Mesendoderm (in vitro differentiated cells): ENCODE measurements at regions not wholly inside any gene's neighbourhood (a gene's known extent, or its start where the extent isn't known, plus 50 kb on each side); places are given as distances from the start of the nearest gene placed in this dataset.

Experiments
- DNase-seq: peaks from one replicate; pipeline ENCODE4 v3.0.0; 2013
- H2AK5ac ChIP-seq: 2 replicates; pipeline ENCODE4 v1.6.1; 2013; ENCODE audit warnings: low read length, inconsistent platforms
- H2BK120ac ChIP-seq: 2 replicates; pipeline ENCODE4 v1.6.1; 2013; ENCODE audit warnings: low read depth, mild to moderate bottlenecking, low read length, moderate library complexity, mixed read lengths
- H2BK15ac ChIP-seq: replicated peaks from 2 replicates; pipeline ENCODE4 v1.6.1; 2013; ENCODE audit warnings: low read depth, mild to moderate bottlenecking, moderate library complexity
- H2BK5ac ChIP-seq: 2 replicates; pipeline ENCODE4 v1.6.1; 2013; ENCODE audit warnings: low read length, inconsistent platforms
- H3K18ac ChIP-seq: 2 replicates; pipeline ENCODE4 v1.6.1; 2013; ENCODE audit warnings: mild to moderate bottlenecking, low read length, mixed read lengths
- H3K23ac ChIP-seq: one replicate; pipeline ENCODE4 v1.6.1; 2013; ENCODE audit warnings: low read length
- H3K27ac ChIP-seq: 2 replicates; pipeline ENCODE4 v1.5.1; 2013; ENCODE audit warnings: low read depth, mild to moderate bottlenecking, inconsistent platforms, low read length, moderate library complexity
- H3K27me3 ChIP-seq: 2 replicates; pipeline ENCODE4 v1.6.1; 2013; ENCODE audit warnings: low read length, control low read depth, mild to moderate bottlenecking, inconsistent platforms; ENCODE audit not compliant: insufficient read depth, poor library complexity
- H3K36me3 ChIP-seq: 2 replicates; pipeline ENCODE4 v1.6.1; 2013; ENCODE audit warnings: low read length, inconsistent platforms; ENCODE audit not compliant: control insufficient read depth, insufficient read depth
- H3K4ac ChIP-seq: one replicate; pipeline ENCODE4 v1.6.1; 2013; ENCODE audit warnings: low read depth, mild to moderate bottlenecking, low read length, moderate library complexity
- H3K4me1 ChIP-seq: 2 replicates; pipeline ENCODE4 v1.6.1; 2013; ENCODE audit warnings: low read depth, low read length, inconsistent platforms; ENCODE audit not compliant: control insufficient read depth
- H3K4me2 ChIP-seq: 2 replicates; pipeline ENCODE4 v1.6.1; 2013; ENCODE audit warnings: low read length
- H3K4me3 ChIP-seq: 2 replicates; pipeline ENCODE4 v1.5.1; 2013; ENCODE audit warnings: mild to moderate bottlenecking, low read length
- H3K56ac ChIP-seq: one replicate; pipeline ENCODE4 v1.6.1; 2013; ENCODE audit warnings: low read length
- H3K79me1 ChIP-seq: 2 replicates; pipeline ENCODE4 v1.6.1; 2013; ENCODE audit warnings: low read length, inconsistent platforms
- H3K79me2 ChIP-seq: 2 replicates; pipeline ENCODE4 v1.6.1; 2013; ENCODE audit warnings: mild to moderate bottlenecking, low read length; ENCODE audit not compliant: control insufficient read depth, insufficient read depth
- H3K9ac ChIP-seq: 2 replicates; pipeline ENCODE4 v1.6.1; 2013; ENCODE audit warnings: low read length, inconsistent platforms
- H4K5ac ChIP-seq: one replicate; pipeline ENCODE4 v1.6.1; 2013; ENCODE audit warnings: low read length
- H4K8ac ChIP-seq: one replicate; pipeline ENCODE4 v1.6.1; 2013; ENCODE audit warnings: low read depth, mild to moderate bottlenecking, control low read depth, low read length, moderate library complexity
- WGBS: extraction: QIAGEN DNeasy Blood & Tissue Kit; methylation state at CpG from one replicate; pipeline ENCODE4 v1.1.7; 2013; ENCODE audit warnings: low lambda C conversion rate, missing lambda C conversion rate; ENCODE audit not compliant: insufficient coverage; ENCODE audit errors: extremely low coverage; 5-methylcytosine and 5-hydroxymethylcytosine counted together

DNA sequence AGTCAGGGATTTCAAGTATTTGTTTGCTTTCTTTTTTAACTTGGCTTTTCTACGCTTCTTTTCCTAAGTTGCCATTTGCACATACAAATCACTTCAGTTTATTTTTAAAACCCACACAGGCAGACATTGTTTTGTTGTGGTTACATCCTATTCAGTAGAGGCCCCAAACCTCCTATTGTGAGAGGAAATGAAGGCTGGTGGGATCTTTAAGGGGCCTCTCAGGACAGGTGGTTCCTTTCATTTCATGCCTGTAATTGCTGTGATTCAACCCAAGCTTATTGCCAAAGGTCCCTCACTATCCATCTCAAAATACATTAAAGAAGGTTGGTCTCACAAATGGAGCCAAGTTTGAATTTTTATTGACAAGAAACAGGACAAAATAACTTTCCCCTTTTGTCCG is 257.1 kb downstream of the ADAMTS20 start:
- Histone ChIP-seq H3K4me1 (no peaks in the 10 kb centered on the region), H3K23ac (no peak overlapping the region), H3K27ac (no peak overlapping the region), H3K27me3 (no peaks in the 10 kb centered on the region), H3K4me2 (no peak overlapping the region), H3K4ac (no peak overlapping the region), H2BK120ac (no peak overlapping the region), H3K4me3 (no peak overlapping the region), H3K9ac (no peak overlapping the region), H4K5ac (no peak overlapping the region), H2AK5ac (no peak overlapping the region), H2BK5ac (no peak overlapping the region), H3K18ac (no peak overlapping the region), H3K79me1 (no peaks in the 10 kb centered on the region), H2BK15ac (no peak overlapping the region), H3K79me2 (no peaks in the 10 kb centered on the region), H3K56ac (no peak overlapping the region), H3K36me3 (no peaks in the 10 kb centered on the region), H4K8ac (no peak overlapping the region)
- no CpG with 5 or more reads among the region's 2 CpGs for WGBS
- DNase-seq, result no peak

DNA sequence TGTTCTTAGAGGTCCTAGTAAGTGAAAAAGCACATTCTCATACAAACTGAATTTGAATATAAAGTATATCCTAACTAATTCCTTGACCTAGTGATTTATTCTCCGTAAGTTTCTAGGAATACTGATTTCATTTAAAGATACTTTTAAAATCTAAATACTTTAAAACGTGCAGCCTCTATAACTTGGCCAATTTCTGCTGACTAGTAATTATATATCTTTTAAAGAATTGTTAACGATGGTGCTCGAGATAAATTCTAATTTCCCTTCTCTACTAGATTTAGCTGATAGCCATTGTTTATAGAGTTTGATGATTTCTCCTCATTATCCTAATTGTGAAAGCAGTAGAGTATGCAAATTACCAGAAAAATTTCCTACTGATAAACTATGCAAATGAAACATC is 257.9 kb downstream of the ADAMTS20 start:
- Histone ChIP-seq H2AK5ac (no peak overlapping the region), H3K36me3 (no peaks in the 10 kb centered on the region), H2BK5ac (no peak overlapping the region), H2BK15ac (no peak overlapping the region), H3K27me3 (no peaks in the 10 kb centered on the region), H3K27ac (no peak overlapping the region), H3K4me1 (no peaks in the 10 kb centered on the region), H3K4me3 (no peak overlapping the region), H3K9ac (no peak overlapping the region), H3K79me2 (no peaks in the 10 kb centered on the region), H3K18ac (no peak overlapping the region), H4K8ac (no peak overlapping the region), H3K4ac (no peak overlapping the region), H3K4me2 (no peak overlapping the region), H3K56ac (no peak overlapping the region), H3K79me1 (no peaks in the 10 kb centered on the region), H3K23ac (no peak overlapping the region), H2BK120ac (no peak overlapping the region), H4K5ac (no peak overlapping the region)
- no CpG with 5 or more reads among the region's 4 CpGs for WGBS
- no peak for DNase-seq

DNA sequence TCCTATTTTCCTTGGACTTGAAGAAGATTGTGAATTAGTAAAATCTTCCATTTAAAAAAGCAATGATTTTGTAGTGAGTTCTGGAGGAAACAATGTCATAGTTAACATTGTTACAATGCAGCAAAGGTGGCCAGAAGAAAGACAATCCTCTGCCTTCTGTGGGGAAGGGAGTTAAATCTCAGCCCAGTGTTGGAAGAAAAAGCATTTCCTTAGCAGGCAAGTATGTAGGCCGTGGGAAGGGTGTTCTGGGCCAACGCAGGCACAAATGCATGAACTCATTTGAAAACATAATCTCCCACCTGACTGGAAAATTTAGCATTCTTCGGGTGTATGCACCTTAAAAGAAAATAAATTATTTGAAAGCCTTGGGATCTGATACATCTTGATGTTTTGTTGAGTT is 258.6 kb downstream of the ADAMTS20 start:
- no peak overlapping the region for H3K23ac ChIP-seq
- H2BK5ac ChIP-seq, result no peak overlapping the region
- no peak overlapping the region for H3K18ac ChIP-seq
- no peak overlapping the region for H3K56ac ChIP-seq
- H3K36me3 ChIP-seq, result no peaks in the 10 kb centered on the region
- no peaks in the 10 kb centered on the region for H3K27me3 ChIP-seq
- no peaks in the 10 kb centered on the region for H3K79me1 ChIP-seq
- no peak overlapping the region for H2BK15ac ChIP-seq
- no peak overlapping the region for H2BK120ac ChIP-seq
- H4K8ac ChIP-seq, result no peak overlapping the region
- no peaks in the 10 kb centered on the region for H3K79me2 ChIP-seq
- no peak overlapping the region for H3K4me2 ChIP-seq
- WGBS, result no CpG with 5 or more reads among the region's 3 CpGs
- DNase-seq, result no peak
- no peak overlapping the region for H4K5ac ChIP-seq
- peaks cover 2% of the 10 kb centered on the region for H3K4me1 ChIP-seq
- no peak overlapping the region for H3K27ac ChIP-seq
- no peak overlapping the region for H3K4me3 ChIP-seq
- H3K4ac ChIP-seq, result no peak overlapping the region
- no peak overlapping the region for H2AK5ac ChIP-seq
- H3K9ac ChIP-seq, result no peak overlapping the region

DNA sequence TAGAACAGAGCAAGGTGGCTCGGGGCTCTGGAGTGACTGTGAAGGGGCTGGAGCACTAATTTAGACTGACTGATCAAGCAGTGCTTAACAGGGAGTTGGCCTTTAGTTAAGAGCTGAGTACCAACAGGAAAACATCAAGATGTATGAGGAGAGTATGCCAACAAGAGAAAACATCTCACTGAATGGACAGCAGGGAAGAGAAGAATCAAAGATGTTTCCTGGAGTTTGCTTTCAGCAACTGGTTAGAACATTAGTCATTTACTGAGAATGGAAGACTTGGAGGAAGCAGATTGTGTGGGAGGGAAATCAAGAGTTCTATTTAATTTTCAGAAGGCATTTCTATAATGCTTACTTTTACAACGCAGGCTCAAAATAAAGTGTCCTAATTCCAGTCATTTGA is 259.3 kb downstream of the ADAMTS20 start:
- H3K79me2 ChIP-seq, result no peaks in the 10 kb centered on the region
- no peak overlapping the region for H3K4ac ChIP-seq
- no peaks in the 10 kb centered on the region for H3K27me3 ChIP-seq
- no peak overlapping the region for H3K23ac ChIP-seq
- no peaks in the 10 kb centered on the region for H3K36me3 ChIP-seq
- no peak overlapping the region for H3K27ac ChIP-seq
- no peak overlapping the region for H2BK120ac ChIP-seq
- no peak overlapping the region for H3K18ac ChIP-seq
- H3K56ac ChIP-seq, result no peak overlapping the region
- H4K8ac ChIP-seq, result no peak overlapping the region
- DNase-seq, result no peak
- no peak overlapping the region for H4K5ac ChIP-seq
- peaks cover 2% of the 10 kb centered on the region for H3K4me1 ChIP-seq
- no peak overlapping the region for H2BK15ac ChIP-seq
- H2BK5ac ChIP-seq, result no peak overlapping the region
- H3K9ac ChIP-seq, result no peak overlapping the region
- no peak overlapping the region for H3K4me3 ChIP-seq
- H2AK5ac ChIP-seq, result no peak overlapping the region
- no CpG with 5 or more reads among the region's 2 CpGs for WGBS
- no peak overlapping the region for H3K4me2 ChIP-seq
- H3K79me1 ChIP-seq, result no peaks in the 10 kb centered on the region

DNA sequence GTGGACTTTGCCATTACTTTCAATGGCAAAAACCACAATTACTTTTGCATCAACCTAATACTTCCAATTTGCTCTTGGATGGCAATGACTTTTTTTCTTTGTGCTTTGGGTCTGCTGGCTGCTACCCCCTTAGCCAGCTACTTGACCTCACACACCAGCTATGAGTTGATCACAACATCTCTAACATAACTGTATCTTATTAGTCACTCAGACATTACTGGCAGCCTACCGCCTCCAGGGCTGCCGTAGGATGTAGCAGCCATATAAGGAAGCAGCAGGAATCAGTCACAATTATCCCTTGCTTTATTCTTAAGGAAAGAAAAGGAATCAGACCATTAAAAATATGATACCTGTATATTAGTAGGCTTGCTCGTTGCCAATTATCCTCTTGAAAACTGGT is 260.5 kb downstream of the ADAMTS20 start:
- no peaks in the 10 kb centered on the region for H3K79me1 ChIP-seq
- no peak overlapping the region for H3K4me2 ChIP-seq
- no peak overlapping the region for H3K4ac ChIP-seq
- H2BK5ac ChIP-seq, result no peak overlapping the region
- H3K36me3 ChIP-seq, result no peaks in the 10 kb centered on the region
- WGBS, result no CpG with 5 or more reads among the region's 3 CpGs
- H3K9ac ChIP-seq, result no peak overlapping the region
- no peaks in the 10 kb centered on the region for H3K27me3 ChIP-seq
- no peak overlapping the region for H3K27ac ChIP-seq
- H3K18ac ChIP-seq, result no peak overlapping the region
- H2AK5ac ChIP-seq, result no peak overlapping the region
- H3K79me2 ChIP-seq, result no peaks in the 10 kb centered on the region
- no peak overlapping the region for H2BK120ac ChIP-seq
- no peak overlapping the region for H4K8ac ChIP-seq
- no peak for DNase-seq
- no peak overlapping the region for H2BK15ac ChIP-seq
- no peak overlapping the region for H3K4me3 ChIP-seq
- no peak overlapping the region for H4K5ac ChIP-seq
- no peak overlapping the region for H3K23ac ChIP-seq
- no peak overlapping the region for H3K56ac ChIP-seq
- peaks cover 2% of the 10 kb centered on the region for H3K4me1 ChIP-seq

DNA sequence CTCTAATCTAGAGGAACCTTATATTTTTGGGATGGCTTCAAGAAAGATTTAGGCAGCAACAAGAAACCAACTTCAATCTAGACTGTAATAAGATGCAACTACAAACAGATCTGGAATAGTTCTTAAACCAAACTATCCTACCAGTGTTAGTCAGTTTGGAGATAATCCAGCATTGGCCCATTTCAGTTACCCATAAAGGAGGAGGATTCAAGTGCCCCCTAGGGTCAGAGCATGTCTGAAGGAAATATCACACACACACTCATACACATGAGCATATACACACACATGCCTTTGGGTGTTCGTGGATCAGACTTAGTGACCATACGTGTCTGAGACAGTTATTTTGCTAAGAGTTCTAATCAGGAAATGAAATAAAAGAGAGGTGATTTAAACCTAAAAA is 261.2 kb downstream of the ADAMTS20 start:
- Histone ChIP-seq H3K27ac (no peak overlapping the region), H2BK15ac (no peak overlapping the region), H3K56ac (no peak overlapping the region), H3K4me2 (no peak overlapping the region), H4K5ac (no peak overlapping the region), H2AK5ac (no peak overlapping the region), H2BK120ac (no peak overlapping the region), H3K4me1 (peaks cover 2% of the 10 kb centered on the region), H3K18ac (no peak overlapping the region), H3K4me3 (no peak overlapping the region), H3K79me1 (no peaks in the 10 kb centered on the region), H2BK5ac (no peak overlapping the region), H4K8ac (no peak overlapping the region), H3K79me2 (no peaks in the 10 kb centered on the region), H3K27me3 (no peaks in the 10 kb centered on the region), H3K23ac (no peak overlapping the region), H3K36me3 (no peaks in the 10 kb centered on the region), H3K9ac (no peak overlapping the region), H3K4ac (no peak overlapping the region)
- DNase-seq, result no peak
- WGBS, result no CpG with 5 or more reads among the region's 2 CpGs
